IMR-90 (cell line): ENCODE measurements at regions not wholly inside any gene's neighbourhood (a gene's known extent, or its start where the extent isn't known, plus 50 kb on each side); places are given as distances from the start of the nearest gene placed in this dataset.

ENCODE experiments used
- ATAC-seq: fragments of 200-7000 bp; cut with Tn5 transposase; 2 replicates; pipeline ENCODE4 v1.9.1; 2020; ENCODE audit warnings: low read depth, mild to moderate bottlenecking, moderate library complexity
- BruUV-seq: library from RNA; stranded (reverse); fragments of 400-500 nt; replicated peaks from 2 replicates; lab custom pipeline; 2021; lab: Mats Ljungman, UMichigan
- CTCF ChIA-PET: fragments of 300-600 bp; formaldehyde crosslinking; extraction: SDS; loops from one replicate; lab custom pipeline; 2021; ENCODE audit warnings: antibody characterized with exemption; lab: Yijun Ruan, JAX
- POLR2A ChIA-PET: fragments of 300-600 bp; sonication (Branson Sonifier 250); formaldehyde crosslinking; loops from one replicate; lab custom pipeline; 2022; ENCODE audit warnings: antibody characterized with exemption; ENCODE audit not compliant: unreplicated experiment; lab: Charles Lee
- DNase-seq: peaks from one replicate; pipeline ENCODE4 v3.0.0; 2013
- H2AFZ ChIP-seq: replicated peaks from 2 replicates; pipeline ENCODE3; 2013; ENCODE audit warnings: low read length, mild to moderate bottlenecking; ENCODE audit not compliant: poor library complexity
- H2AK5ac ChIP-seq: 2 replicates; pipeline ENCODE4 v1.6.1; 2013; ENCODE audit warnings: low read depth, low read length, inconsistent platforms
- H2AK9ac ChIP-seq: replicated peaks from 2 replicates; pipeline ENCODE3; 2013; ENCODE audit warnings: mild to moderate bottlenecking, low read depth, low read length, moderate library complexity; ENCODE audit not compliant: poor library complexity
- H2BK120ac ChIP-seq: 2 replicates; pipeline ENCODE4 v1.6.1; 2013; ENCODE audit warnings: low read depth, low read length, inconsistent platforms
- H2BK15ac ChIP-seq: 3 replicates; pipeline ENCODE4 v1.6.1; 2013; ENCODE audit warnings: low read depth, low read length, inconsistent platforms
- H2BK20ac ChIP-seq: 2 replicates; pipeline ENCODE4 v1.6.1; 2013; ENCODE audit warnings: low read depth, mild to moderate bottlenecking, inconsistent platforms, low read length, moderate library complexity
- H2BK5ac ChIP-seq: 2 replicates; pipeline ENCODE4 v1.6.1; 2013; ENCODE audit warnings: mild to moderate bottlenecking, low read depth, low read length, inconsistent platforms; ENCODE audit not compliant: poor library complexity, severe bottlenecking
- H3K14ac ChIP-seq: replicated peaks from 2 replicates; pipeline ENCODE4 v1.6.1; 2013; ENCODE audit warnings: low read depth, low read length, inconsistent platforms
- H3K18ac ChIP-seq: 2 replicates; pipeline ENCODE4 v1.6.1; 2013; ENCODE audit warnings: low read depth, low read length, control low read depth
- H3K23ac ChIP-seq: 2 replicates; pipeline ENCODE4 v1.6.1; 2013; ENCODE audit warnings: low read depth, low read length, inconsistent platforms
- H3K27ac ChIP-seq: 2 replicates; pipeline ENCODE4 v1.5.1; 2013; ENCODE audit warnings: mild to moderate bottlenecking, control low read depth, low read length; ENCODE audit not compliant: insufficient read depth
- H3K27me3 ChIP-seq: 2 replicates; pipeline ENCODE4 v1.6.1; 2013; ENCODE audit warnings: low read length; ENCODE audit not compliant: control insufficient read depth, insufficient read depth
- H3K36me3 ChIP-seq: 2 replicates; pipeline ENCODE4 v1.6.1; 2013; ENCODE audit warnings: low read length, mixed read lengths; ENCODE audit not compliant: control insufficient read depth, insufficient read depth
- H3K4ac ChIP-seq: 2 replicates; pipeline ENCODE4 v1.6.1; 2013; ENCODE audit warnings: low read depth, low read length, inconsistent platforms
- H3K4me1 ChIP-seq: 2 replicates; pipeline ENCODE4 v1.6.1; 2013; ENCODE audit warnings: low read length, mixed read lengths; ENCODE audit not compliant: control insufficient read depth, insufficient read depth
- H3K4me2 ChIP-seq: 2 replicates; pipeline ENCODE4 v1.6.1; 2013; ENCODE audit warnings: low read depth, mild to moderate bottlenecking, control low read depth, low read length, moderate library complexity
- H3K4me3 ChIP-seq: 2 replicates; pipeline ENCODE4 v1.5.1; 2013; ENCODE audit warnings: low read depth, mild to moderate bottlenecking, control low read depth, low read length, moderate library complexity; ENCODE audit not compliant: insufficient read depth
- H3K56ac ChIP-seq: 2 replicates; pipeline ENCODE4 v1.6.1; 2013; ENCODE audit warnings: low read length, inconsistent platforms; ENCODE audit not compliant: insufficient read depth; ENCODE audit errors: extremely low read depth
- H3K79me1 ChIP-seq, 2 experiments: 2 replicates each; pipeline ENCODE4 v1.6.1; 2013; ENCODE audit warnings: low read length in 2 of 2, inconsistent platforms in 1 of 2, low read depth in 1 of 2
- H3K9ac ChIP-seq: 2 replicates; pipeline ENCODE4 v1.6.1; 2013; ENCODE audit warnings: low read depth, low read length, control low read depth
- H3K9me1 ChIP-seq: 2 replicates; pipeline ENCODE4 v1.6.1; 2013; ENCODE audit warnings: low read length, inconsistent platforms; ENCODE audit not compliant: insufficient read depth
- H3K9me3 ChIP-seq: 2 replicates; pipeline ENCODE4 v1.6.1; 2013; ENCODE audit warnings: low read length; ENCODE audit not compliant: control insufficient read depth, insufficient read depth
- H4K20me1 ChIP-seq: 2 replicates; pipeline ENCODE4 v1.6.1; 2013; ENCODE audit warnings: low read length, inconsistent platforms; ENCODE audit not compliant: insufficient read depth
- H4K5ac ChIP-seq: 2 replicates; pipeline ENCODE4 v1.6.1; 2013; ENCODE audit warnings: mild to moderate bottlenecking, low read depth, low read length, control low read depth
- H4K8ac ChIP-seq, 2 experiments: 2 replicates each; pipeline ENCODE4 v1.6.1; 2013; ENCODE audit warnings: low read depth in 2 of 2, low read length in 2 of 2, control low read depth in 1 of 2, inconsistent platforms in 1 of 2
- H4K91ac ChIP-seq: 2 replicates; pipeline ENCODE4 v1.6.1; 2013; ENCODE audit warnings: low read depth, low read length, inconsistent platforms; ENCODE audit not compliant: insufficient read depth
- CTCF ChIP-seq: conservative IDR thresholded peaks from 2 replicates; pipeline ENCODE4 v1.5.1; 2012; ENCODE audit warnings: mild to moderate bottlenecking, low read depth, low read length, improper control_type of control experiment
- FOS ChIP-seq: fragments of 150-350 bp; IDR thresholded peaks from 2 replicates; pipeline ENCODE4 v1.6.1; 2016; ENCODE audit warnings: low read depth, low read length
- MAFK ChIP-seq: IDR thresholded peaks from 2 replicates; pipeline ENCODE4 v1.6.1; 2012; ENCODE audit warnings: low read depth, low read length, improper control_type of control experiment
- WGBS, 2 experiments: methylation state at CpG; one replicate each; pipeline versions ENCODE4 v1.1.5 to v1.1.7; 2013; ENCODE audit warnings: missing lambda C conversion rate in 2 of 2; ENCODE audit not compliant: insufficient read length in 1 of 2; ENCODE audit errors: extremely low coverage in 2 of 2; 5-methylcytosine and 5-hydroxymethylcytosine counted together
- dilution Hi-C: fragments of 300-500 bp; cut with HindIII; formaldehyde crosslinking; loops from one replicate; pipeline ENCODE4 v1.14.3; 2018; ENCODE audit warnings: low sequenced_read_pairs; ENCODE audit not compliant: unreplicated experiment
- in situ Hi-C: fragments of 300-500 bp; cut with MboI; formaldehyde crosslinking; loops from 3 replicates; pipeline ENCODE4 v1.14.3; 2019; ENCODE audit warnings: low sequenced_read_pairs, inconsistent platforms, mixed read lengths
- intact Hi-C: fragments of 100-400 bp; cut with micrococcal nuclease; formaldehyde crosslinking; loops from 2 replicates; pipeline ENCODE4 v1.10.0; 2022
- TF ChIP-seq, protein P1 (sequence below): fragments of 150-350 bp; IDR thresholded peaks from 2 replicates; pipeline ENCODE4 v1.6.1; 2017; ENCODE audit warnings: mild to moderate bottlenecking, antibody characterized with exemption, low read length, low read depth
- TF ChIP-seq, protein P2 (sequence below): fragments of 150-350 bp; IDR thresholded peaks from 2 replicates; pipeline ENCODE4 v1.6.1; 2016; ENCODE audit warnings: low read depth, mild to moderate bottlenecking, low read length, moderate library complexity, borderline replicate concordance

- no peaks in the 10 kb centered on the region for H4K20me1 ChIP-seq
- H3K27me3 ChIP-seq, result peaks cover 3% of the 10 kb centered on the region
- H3K56ac ChIP-seq, result no peak overlapping the region
- no peak overlapping the region for H4K8ac ChIP-seq
- no peak overlapping the region for H2BK5ac ChIP-seq
- no peak overlapping the region for H3K23ac ChIP-seq
- H4K5ac ChIP-seq, result no peak overlapping the region
- DNase-seq, result no peak
- CTCF ChIA-PET, result no interaction called here
- no peak overlapping the region for H3K14ac ChIP-seq
- H3K36me3 ChIP-seq, result no peaks in the 10 kb centered on the region
- dilution Hi-C loops, result no loop called here
- H2BK20ac ChIP-seq, result no peak overlapping the region
- H4K91ac ChIP-seq, result no peak overlapping the region
- no TSS peak for BruUV-seq
- no peak for ATAC-seq
- H3K9me1 ChIP-seq, result no peaks in the 10 kb centered on the region
- intact Hi-C loops, result no loop called here
- no peak overlapping the region for H3K4ac ChIP-seq
- no peak overlapping the region for H3K18ac ChIP-seq
- POLR2A ChIA-PET, result no interaction called here
- TF ChIP-seq FOS (no peak), MAFK (no peak), CTCF (no peak)
- TF ChIP-seq, protein P1, sequence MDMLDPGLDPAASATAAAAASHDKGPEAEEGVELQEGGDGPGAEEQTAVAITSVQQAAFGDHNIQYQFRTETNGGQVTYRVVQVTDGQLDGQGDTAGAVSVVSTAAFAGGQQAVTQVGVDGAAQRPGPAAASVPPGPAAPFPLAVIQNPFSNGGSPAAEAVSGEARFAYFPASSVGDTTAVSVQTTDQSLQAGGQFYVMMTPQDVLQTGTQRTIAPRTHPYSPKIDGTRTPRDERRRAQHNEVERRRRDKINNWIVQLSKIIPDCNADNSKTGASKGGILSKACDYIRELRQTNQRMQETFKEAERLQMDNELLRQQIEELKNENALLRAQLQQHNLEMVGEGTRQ, result no peak
- TF ChIP-seq, protein P2, sequence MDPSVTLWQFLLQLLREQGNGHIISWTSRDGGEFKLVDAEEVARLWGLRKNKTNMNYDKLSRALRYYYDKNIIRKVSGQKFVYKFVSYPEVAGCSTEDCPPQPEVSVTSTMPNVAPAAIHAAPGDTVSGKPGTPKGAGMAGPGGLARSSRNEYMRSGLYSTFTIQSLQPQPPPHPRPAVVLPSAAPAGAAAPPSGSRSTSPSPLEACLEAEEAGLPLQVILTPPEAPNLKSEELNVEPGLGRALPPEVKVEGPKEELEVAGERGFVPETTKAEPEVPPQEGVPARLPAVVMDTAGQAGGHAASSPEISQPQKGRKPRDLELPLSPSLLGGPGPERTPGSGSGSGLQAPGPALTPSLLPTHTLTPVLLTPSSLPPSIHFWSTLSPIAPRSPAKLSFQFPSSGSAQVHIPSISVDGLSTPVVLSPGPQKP, result no peak
- no peaks in the 10 kb centered on the region for H3K4me1 ChIP-seq
- H3K9me3 ChIP-seq, result no peaks in the 10 kb centered on the region
- H2BK120ac ChIP-seq, result no peak overlapping the region
- H3K79me1 ChIP-seq, result no peaks in the 10 kb centered on the region
- no peak overlapping the region for H3K4me3 ChIP-seq
- H3K9ac ChIP-seq, result no peak overlapping the region
- in situ Hi-C loops, result no loop called here
- H2AK5ac ChIP-seq, result no peak overlapping the region
- 0% methylated on average over 1 of the region's 4 CpGs; no CpG with 5 or more reads in 1 of the 2 experiments for WGBS, 2 experiments
- H2AK9ac ChIP-seq, result no peak overlapping the region
- H2AFZ ChIP-seq, result no peak overlapping the region
- H3K27ac ChIP-seq, result no peak overlapping the region
- H3K4me2 ChIP-seq, result no peak overlapping the region
- H2BK15ac ChIP-seq, result no peak overlapping the region
Observed at GRCh38 chr1:11417162-11417561, 61.8 kb upstream of the DISP3 start.
